ENCODE measurements at regions not wholly inside any gene's neighbourhood (a gene's known extent, or its start where the extent isn't known, plus 50 kb on each side); places are given as distances from the start of the nearest gene placed in this dataset.

- no peaks in the 10 kb centered on the region for H3K27me3 ChIP-seq
- TF ChIP-seq CTCF (IDR thresholded peaks at IDR 0.05 in 4 of 5, conservative IDR thresholded peaks at IDR 0.05 in 1 of 5), result no peak
- TF ChIP-seq POLR2A (IDR thresholded peaks at IDR 0.05), result no peak
- intact Hi-C loops (cut with DNase I; ENCODE audit: low total_unique reads), result no loop called here
Observed at GRCh38 chr5:2320611-2321010, 430.9 kb downstream of the IRX2 start.

GRCh38 chr5:2317540-2317939 is 433.9 kb downstream of the IRX2 start:
- H3K27ac ChIP-seq, result no peak overlapping the region
- in situ Hi-C loops (cut with MboI; ENCODE audit: low sequenced_read_pairs in 4 of 4), result no loop called here
- H3K27me3 ChIP-seq, result no peaks in the 10 kb centered on the region
- intact Hi-C loops (cut with DNase I; ENCODE audit: low total_unique reads), result no loop called here
- H3K9me3 ChIP-seq, result no peaks in the 10 kb centered on the region
- H3K4me1 ChIP-seq, result no peaks in the 10 kb centered on the region
- H3K4me3 ChIP-seq, result no peak overlapping the region
- TF ChIP-seq POLR2A (IDR thresholded peaks at IDR 0.05) (no peak), CTCF (IDR thresholded peaks at IDR 0.05 in 4 of 5, conservative IDR thresholded peaks at IDR 0.05 in 1 of 5) (no peak)
- no peak for ATAC-seq
- DNase-seq, result no peak
- no peaks in the 10 kb centered on the region for H3K36me3 ChIP-seq

More at GRCh38 chr5:2320611-2321010, 430.9 kb downstream of the IRX2 start:
- Histone ChIP-seq H3K27ac (no peak overlapping the region), H3K4me1 (no peaks in the 10 kb centered on the region), H3K4me3 (no peak overlapping the region), H3K36me3 (no peaks in the 10 kb centered on the region), H3K9me3 (no peaks in the 10 kb centered on the region)
- DNase-seq (no peak), ATAC-seq (no peak)
- in situ Hi-C loops (cut with MboI; ENCODE audit: low sequenced_read_pairs in 4 of 4), result no loop called here

- Histone ChIP-seq H3K4me3 (no peak overlapping the region), H3K27ac (no peak overlapping the region), H3K27me3 (no peaks in the 10 kb centered on the region), H3K36me3 (no peaks in the 10 kb centered on the region), H3K4me1 (no peaks in the 10 kb centered on the region), H3K9me3 (no peaks in the 10 kb centered on the region)
- in situ Hi-C loops (cut with MboI; ENCODE audit: low sequenced_read_pairs in 4 of 4) (no loop called here), intact Hi-C loops (cut with DNase I; ENCODE audit: low total_unique reads) (no loop called here)
- ATAC-seq (no peak), DNase-seq (no peak)
- TF ChIP-seq POLR2A (IDR thresholded peaks at IDR 0.05) (no peak), CTCF (IDR thresholded peaks at IDR 0.05 in 4 of 5, conservative IDR thresholded peaks at IDR 0.05 in 1 of 5) (no peak)
Observed at GRCh38 chr5:2311851-2312250, 429.1 kb upstream of the IRX4 start.

GRCh38 chr5:2310946-2311345 is 428.2 kb upstream of the IRX4 start:
- Histone ChIP-seq H3K4me1 (no peaks in the 10 kb centered on the region), H3K27me3 (no peaks in the 10 kb centered on the region), H3K27ac (no peak overlapping the region), H3K36me3 (no peaks in the 10 kb centered on the region), H3K4me3 (no peak overlapping the region), H3K9me3 (no peaks in the 10 kb centered on the region)
- DNase-seq (no peak), ATAC-seq (no peak)
- TF ChIP-seq CTCF (IDR thresholded peaks at IDR 0.05 in 4 of 5, conservative IDR thresholded peaks at IDR 0.05 in 1 of 5), result no peak
- TF ChIP-seq POLR2A (IDR thresholded peaks at IDR 0.05), result no peak
- in situ Hi-C loops (cut with MboI; ENCODE audit: low sequenced_read_pairs in 4 of 4) (no loop called here), intact Hi-C loops (cut with DNase I; ENCODE audit: low total_unique reads) (no loop called here)

GRCh38 chr5:2307631-2308030 is 424.9 kb upstream of the IRX4 start:
- H3K27me3 ChIP-seq, result peaks cover 0 to 2% (median 0%) of the 10 kb centered on the region in 3 donors
- intact Hi-C loops (cut with DNase I; ENCODE audit: low total_unique reads), result no loop called here
- no peaks in the 10 kb centered on the region for H3K4me1 ChIP-seq
- DNase-seq (no peak), ATAC-seq (no peak)
- TF ChIP-seq CTCF (IDR thresholded peaks at IDR 0.05 in 4 of 5, conservative IDR thresholded peaks at IDR 0.05 in 1 of 5), result no peak
- no peak for TF ChIP-seq POLR2A (IDR thresholded peaks at IDR 0.05)
- H3K36me3 ChIP-seq, result no peaks in the 10 kb centered on the region
- H3K9me3 ChIP-seq, result no peaks in the 10 kb centered on the region
- in situ Hi-C loops (cut with MboI; ENCODE audit: low sequenced_read_pairs in 4 of 4), result no loop called here
- no peak overlapping the region for H3K27ac ChIP-seq
- no peak overlapping the region for H3K4me3 ChIP-seq
